GM21717 (cell line): ENCODE measurements at regions not wholly inside any gene's neighbourhood (a gene's known extent, or its start where the extent isn't known, plus 50 kb on each side); places are given as distances from the start of the nearest gene placed in this dataset.
"Not testable (repeated sequence)": the region's sequence is repeated elsewhere in the genome, so short reads cannot be mapped to it uniquely, and the experiment has no call there.

Source experiments
- ATAC-seq: cut with Tn5 transposase; IDR thresholded peaks from one replicate; pipeline ENCODE4 v1.9.1; 2021; ENCODE audit warnings: mild to moderate bottlenecking, moderate library complexity; ENCODE audit not compliant: unreplicated experiment

DNA sequence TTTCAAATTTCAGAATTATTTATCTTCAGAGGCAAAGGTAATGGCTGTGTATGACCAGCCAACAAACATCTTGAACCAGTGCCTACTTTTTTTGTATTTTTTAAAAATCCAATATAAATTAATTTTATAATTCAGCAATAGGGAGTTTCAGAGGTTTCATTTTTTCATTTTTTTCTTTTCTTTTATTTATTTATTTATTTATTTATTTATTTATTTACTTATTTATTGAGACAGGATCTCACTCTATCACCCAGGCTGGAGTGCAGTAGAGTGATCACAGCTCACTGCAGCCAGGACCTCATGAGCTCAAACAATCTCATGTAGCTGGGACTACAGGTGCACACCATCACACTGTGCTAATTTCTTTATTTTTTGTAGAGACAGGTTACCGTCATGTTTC, 250.5 kb downstream of the TMEM47 start:
- no peak for ATAC-seq

GRCh38 chrX:34404386-34405070, 252.6 kb downstream of the TMEM47 start:
- ATAC-seq, result no peak

DNA sequence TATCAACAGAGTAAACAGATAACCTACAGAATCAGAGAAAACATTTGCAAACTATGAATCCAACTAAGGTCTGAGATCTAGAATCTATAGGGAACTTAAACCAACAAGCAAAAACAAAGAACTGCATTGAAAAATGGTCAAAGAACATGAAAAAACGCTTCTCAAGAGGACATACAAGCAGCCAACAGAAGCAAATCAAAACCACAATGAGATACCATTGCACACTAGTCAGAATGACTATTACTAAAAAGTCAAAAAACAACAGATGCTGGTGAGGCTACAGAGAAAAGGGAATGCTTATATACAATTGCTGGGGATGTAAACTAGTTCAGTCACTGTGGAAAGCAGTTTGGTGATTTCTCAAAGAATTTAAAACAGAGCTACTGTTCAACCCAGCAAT, 255.7 kb downstream of the TMEM47 start:
- no peak for ATAC-seq

GRCh38 chrX:34382416-34382815, 250.3 kb upstream of the FAM47A start:
- ATAC-seq, result no peak

- ATAC-seq, result no peak
Observed at GRCh38 chrX:34381241-34381640, 249.1 kb upstream of the FAM47A start.

DNA sequence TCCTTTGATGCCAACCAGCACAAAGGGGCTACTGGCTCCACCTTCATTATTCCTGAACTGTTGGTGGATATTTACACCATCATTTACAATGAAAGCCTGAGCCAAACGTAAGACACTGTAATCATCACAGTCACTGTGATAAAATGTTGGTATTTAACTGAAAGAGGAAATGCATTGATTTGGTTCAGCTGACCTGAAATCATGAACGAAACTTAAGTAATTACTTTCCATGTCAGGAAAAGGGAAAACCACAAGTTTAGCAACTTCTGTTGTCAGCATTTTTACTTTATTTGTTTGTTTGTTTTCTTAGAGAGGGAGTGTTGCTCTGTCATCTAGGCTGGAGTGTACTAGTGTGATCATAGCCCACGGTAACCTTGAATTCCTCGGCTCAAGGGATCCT, 247.8 kb upstream of the FAM47A start:
- no peak for ATAC-seq

DNA sequence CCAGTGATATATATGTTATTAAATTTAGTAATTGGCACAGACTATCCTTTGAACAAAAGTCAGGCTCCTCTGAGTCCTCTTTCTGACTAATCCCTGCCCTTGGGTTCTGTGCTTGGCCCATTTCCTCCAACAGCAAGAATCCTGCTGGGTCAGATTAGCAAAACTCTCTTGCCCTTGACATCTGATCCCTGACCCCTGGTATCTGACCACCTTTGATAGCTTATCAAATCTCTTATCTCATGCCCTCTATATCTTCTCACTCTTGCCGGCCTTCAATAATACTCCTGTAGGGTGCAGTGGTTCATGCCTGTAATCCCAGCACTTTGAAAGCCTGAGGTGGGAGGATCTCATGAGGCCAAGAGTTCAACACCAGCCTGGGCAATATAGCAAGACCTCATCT, 245.5 kb upstream of the FAM47A start:
- no peak for ATAC-seq

DNA sequence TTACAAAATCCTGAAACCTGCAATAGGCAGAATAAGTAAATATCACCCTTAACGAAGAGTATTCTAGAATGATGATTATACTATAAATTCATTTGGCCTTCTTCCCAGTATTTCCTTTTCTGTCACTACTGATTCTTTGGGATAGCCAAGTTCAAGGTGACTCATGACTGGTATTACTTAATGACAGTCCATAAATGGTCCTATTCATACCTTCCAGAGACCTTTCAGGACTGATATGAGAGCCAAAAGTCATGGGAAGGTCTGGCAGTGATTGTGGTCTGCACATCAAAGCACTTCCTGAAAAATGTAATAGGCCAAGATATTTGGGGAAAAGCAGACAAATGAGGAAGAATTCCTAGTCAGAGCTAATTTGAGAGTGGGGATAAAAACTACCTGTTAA, 239.6 kb upstream of the FAM47A start:
- ATAC-seq, result no peak

GRCh38 chrX:34365471-34365870, 233.4 kb upstream of the FAM47A start:
- ATAC-seq, result no peak

GRCh38 chrX:34350561-34351335, 218.6 kb upstream of the FAM47A start:
- no peak for ATAC-seq

GRCh38 chrX:34343001-34343400, 210.9 kb upstream of the FAM47A start:
- ATAC-seq, result no peak

DNA sequence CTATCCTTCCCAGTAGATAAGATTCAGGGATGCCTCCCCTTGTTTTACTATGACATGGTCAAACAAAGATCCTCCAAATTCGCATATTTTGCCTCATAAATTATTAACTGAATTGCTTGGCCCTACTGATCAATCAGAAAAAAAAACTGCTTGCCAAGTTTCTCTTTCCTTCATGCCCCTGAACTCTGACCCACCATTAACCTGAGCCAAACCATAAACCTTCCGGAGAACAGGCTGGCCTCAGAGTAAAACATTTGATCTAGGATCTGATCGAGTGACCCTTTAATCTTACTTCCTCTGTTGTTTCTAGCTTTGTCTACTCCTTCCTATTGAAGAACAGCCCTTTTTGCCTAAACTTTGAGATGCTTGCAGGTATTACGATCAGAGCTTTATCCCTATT, 209.7 kb upstream of the FAM47A start:
- no peak for ATAC-seq

- ATAC-seq, result no peak
Observed at GRCh38 chrX:34341258-34341657, 209.1 kb upstream of the FAM47A start.

DNA sequence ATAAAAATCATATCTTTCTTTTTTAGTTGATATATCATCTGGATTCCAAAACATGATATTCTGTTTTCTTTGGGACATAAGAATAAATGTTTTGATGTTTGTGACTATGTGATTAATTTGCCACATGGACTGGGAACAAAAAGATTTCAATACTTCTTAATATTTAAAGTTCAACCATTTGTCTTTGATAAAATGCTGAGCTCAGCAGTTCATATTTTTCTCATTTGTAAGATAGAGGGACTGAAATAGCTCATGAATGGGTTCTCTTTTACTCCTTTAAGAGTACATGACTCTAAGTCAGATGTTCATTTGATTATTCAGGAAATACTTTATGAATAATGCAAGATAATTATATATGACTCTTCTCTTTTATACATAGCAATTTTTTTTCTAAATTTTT, 205.9 kb upstream of the FAM47A start:
- ATAC-seq, result no peak

DNA sequence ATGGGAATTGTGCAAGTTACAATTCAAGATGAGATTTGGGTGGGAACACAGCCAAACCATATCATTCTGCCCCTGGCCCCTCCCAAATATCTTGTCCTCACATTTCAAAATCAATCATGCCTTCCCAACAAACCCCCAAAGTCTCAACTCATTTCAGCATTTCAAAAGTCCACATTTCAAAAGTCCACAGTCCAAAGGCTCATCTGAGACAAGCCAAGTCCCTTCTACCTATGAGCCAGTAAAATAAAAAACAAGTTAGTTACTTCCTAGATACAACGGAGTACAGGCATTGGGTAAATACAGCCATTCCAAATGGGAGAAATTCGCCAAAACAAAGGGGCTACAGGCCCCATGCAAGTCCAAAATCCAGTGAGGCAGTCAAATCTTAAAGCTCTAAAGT, 203.3 kb upstream of the FAM47A start:
- not testable (repeated sequence) for ATAC-seq

- no peak for ATAC-seq
Observed at GRCh38 chrX:34332334-34332733, 200.2 kb upstream of the FAM47A start.

- ATAC-seq, result no peak
Observed at GRCh38 chrX:34325460-34325859, 193.3 kb upstream of the FAM47A start.

- ATAC-seq, result not testable (repeated sequence)
Observed at GRCh38 chrX:34320424-34320823, 188.3 kb upstream of the FAM47A start.

- no peak for ATAC-seq
Observed at GRCh38 chrX:34300871-34301270, 168.8 kb upstream of the FAM47A start.

- ATAC-seq, result no peak
Observed at GRCh38 chrX:34299451-34299967, 167.4 kb upstream of the FAM47A start.

DNA sequence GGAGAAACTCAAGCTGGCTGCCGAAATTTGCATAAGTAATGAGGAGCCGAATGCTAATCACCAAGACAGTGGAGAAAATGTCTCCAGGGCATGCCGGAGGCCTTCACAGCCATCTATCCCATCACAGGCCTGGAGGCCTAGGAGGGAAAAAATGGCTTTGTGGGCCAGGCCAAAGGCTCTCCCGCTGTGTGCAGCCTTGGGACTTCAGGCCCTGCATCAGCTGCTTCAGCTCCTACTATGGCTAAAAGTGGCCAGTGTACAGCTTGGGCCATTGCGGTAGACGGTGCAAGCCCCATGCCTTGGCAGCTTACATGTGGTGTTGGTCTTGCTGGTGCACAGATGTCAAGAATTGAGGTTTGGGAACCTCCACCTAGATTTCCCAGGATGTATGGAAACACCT, 162.6 kb upstream of the FAM47A start:
- ATAC-seq, result no peak

GRCh38 chrX:34288782-34289181, 156.7 kb upstream of the FAM47A start:
- no peak for ATAC-seq
